Non-pigmented ciliary epithelial cell (primary cell): ENCODE measurements at regions not wholly inside any gene's neighbourhood (a gene's known extent, or its start where the extent isn't known, plus 50 kb on each side); places are given as distances from the start of the nearest gene placed in this dataset.
"Not testable (repeated sequence)": the region's sequence is repeated elsewhere in the genome, so short reads cannot be mapped to it uniquely, and the experiment has no call there.

ENCODE experiments used
- DNase-seq: peaks from one replicate; pipeline ENCODE4 v3.0.0-alpha.2; 2010; ENCODE audit warnings: low read depth

DNA sequence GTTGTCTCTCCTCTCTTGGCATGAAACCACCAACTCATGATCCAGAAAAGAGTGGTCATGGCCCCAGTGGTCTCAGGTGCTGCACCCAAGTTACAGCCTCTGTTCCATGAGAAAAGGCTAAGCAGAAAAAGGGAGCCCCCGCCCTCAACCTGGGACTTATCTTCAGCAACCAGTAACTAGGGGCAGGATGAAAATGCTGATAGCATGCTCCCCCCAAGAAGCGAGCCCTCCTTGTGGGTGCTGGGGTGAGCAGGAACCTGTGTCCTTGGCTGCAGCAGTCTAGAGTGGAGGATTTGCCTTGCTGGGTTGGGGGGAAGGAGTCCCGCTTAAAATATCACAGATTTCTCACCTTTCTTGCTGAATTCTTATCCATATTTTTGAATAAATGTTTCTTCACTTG, 490.0 kb downstream of the SUCLG1 start:
- DNase-seq = no peak

DNA sequence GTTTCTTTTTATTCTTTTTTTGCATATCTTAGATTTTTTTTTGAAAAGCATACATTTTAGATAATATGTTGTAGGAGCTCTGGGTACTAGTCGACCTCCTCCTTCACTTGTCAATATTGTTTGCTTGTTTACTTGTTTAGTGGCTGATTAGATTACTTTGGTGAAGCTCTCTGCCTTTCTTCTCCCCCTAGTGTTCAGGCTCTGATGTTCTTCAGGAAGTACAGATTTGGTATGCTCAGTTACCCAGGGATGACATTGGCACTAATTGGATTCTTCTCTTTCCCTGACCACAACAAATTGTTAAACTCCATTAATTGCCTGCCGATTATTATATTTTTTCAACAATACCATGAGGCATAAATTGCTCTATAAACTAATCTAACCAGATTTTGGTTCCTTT, 491.2 kb downstream of the SUCLG1 start:
- DNase-seq = no peak

DNA sequence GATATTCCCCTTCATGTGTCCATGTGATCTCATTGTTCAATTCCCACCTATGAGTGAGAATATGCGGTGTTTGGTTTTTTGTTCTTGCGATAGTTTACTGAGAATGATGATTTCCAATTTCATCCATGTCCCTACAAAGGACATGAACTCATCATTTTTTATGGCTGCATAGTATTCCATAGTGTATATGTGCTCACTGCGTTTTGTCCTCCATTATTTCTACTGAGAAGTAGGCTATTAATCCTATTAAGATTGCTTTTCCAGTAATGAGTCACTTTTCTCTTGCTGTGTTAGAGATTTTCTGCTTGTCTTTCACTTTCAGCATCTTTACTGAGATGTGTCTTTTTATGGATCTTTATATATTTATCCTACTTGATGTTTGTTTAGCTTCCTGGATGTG, 492.1 kb downstream of the SUCLG1 start:
- DNase-seq = not testable (repeated sequence)

DNA sequence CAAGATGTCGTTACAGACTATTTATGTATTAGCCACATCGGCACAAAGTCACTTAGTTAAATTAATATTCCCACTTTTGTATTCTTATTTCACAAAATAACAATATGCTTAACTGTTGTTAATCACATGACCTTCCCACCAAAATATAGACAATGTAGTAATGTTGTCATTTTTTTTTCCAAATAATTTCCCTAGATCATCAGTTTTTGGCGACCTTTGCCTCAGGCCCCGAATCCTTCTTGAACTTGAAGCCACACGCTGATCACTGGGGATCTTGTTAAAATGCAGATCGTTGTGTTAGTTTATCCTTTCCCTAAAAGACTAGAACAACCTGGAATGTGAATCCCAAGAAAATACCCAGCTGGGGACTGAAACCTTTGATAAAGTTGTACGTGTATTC, 497.6 kb downstream of the SUCLG1 start:
- no peak for DNase-seq

DNA sequence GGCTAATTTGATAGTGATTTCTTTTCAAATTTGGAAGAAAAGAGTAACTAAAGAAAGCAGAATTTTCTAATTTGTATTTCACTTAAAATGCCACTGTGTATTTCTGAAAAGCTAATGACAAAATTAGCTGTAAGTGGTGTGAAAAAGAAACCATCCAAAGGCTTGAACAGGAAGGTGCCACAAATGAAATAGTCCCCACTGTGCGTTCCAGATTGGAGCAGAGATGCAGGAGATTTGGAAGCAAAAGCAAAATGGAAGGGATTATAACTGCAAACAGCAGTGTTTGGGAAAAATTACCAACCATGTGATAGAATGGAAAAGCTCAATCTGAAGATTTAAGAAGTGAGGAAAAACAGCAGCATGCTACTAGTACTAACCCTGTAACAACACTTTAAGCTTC, 498.7 kb downstream of the SUCLG1 start:
- no peak for DNase-seq

DNA sequence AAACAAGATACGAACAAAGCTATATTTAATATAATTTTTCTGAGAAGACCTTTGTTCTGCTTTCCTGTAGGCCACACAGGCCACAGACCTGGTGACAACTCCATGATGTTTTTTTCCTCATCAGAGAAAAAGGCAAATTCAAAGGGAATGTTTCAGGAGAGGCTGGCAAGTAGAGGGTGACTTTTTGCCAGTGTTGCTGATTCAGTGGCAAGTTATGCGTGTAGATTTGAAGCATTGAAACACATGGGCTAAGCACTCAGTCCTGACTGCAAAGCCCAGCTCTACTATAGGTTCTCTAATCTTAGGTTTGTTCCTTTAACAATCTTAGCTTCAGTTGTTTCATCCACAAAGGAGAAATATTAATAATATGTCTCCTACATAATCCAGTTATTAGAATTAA, 499.8 kb downstream of the SUCLG1 start:
- no peak for DNase-seq

DNA sequence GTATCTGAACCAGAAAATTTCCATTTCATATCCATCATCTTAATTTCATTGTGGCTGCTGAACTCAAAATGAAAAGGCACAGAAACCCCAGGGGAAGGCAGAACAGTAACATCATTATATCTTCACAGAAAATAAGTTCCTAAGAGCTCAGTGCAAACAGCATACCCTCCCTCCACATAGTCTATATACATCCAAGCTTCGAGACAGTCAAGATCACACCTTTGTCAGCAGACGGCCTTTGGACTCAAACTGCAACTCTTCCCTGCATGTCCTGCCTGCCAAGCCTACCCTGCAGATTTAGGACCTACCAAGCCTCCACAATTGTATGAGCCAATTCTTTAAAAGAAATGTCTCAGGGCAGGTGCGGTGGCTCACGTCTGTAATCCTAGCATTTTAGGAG, 502.1 kb downstream of the SUCLG1 start:
- DNase-seq = no peak

DNA sequence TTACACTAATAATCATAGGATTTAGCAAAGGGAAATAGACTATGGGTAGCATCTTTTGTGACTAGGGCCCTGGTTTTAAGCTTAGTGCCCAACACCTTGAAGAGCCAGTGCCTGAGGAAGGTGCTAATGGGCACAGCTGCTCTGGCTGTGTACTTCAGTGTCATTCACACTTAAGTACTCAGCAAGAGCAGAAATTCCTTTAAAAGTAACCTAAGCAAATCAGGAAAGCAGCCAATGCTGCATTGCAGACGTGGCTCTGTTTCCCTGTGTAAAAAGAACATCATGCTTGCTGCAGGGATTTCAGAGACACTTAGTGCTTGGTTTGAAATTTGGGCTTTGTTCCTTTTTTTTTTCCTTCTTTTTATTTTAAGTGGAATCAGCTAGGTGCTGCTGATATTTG, 505.4 kb downstream of the SUCLG1 start:
- DNase-seq = no peak

DNA sequence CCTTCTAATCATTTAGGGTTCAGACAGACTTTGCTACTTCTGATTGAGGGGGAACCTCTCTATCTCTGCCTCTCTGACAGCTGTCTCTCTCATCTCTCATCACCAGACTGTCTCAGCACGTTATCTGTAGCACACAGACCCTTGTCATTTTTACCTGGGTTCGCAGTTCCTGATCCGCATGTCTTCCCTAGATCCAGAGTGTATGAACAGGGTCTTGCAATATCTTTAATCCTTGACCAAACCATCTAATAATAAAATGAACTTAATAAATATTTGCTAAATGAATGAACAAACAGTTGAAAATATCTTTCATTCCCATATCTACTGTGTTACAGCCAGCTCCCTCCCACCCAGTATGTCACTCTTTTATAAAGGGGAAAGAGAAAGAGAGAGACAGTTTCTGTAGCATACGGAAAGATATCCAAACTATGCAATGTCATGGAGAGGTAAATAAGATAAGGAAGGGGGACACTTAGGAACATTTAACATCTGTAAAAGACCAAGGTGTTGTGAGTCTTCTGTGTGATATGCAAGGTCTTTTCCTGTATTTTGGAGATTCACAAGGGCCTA, 507.6 kb downstream of the SUCLG1 start:
- no peak for DNase-seq

DNA sequence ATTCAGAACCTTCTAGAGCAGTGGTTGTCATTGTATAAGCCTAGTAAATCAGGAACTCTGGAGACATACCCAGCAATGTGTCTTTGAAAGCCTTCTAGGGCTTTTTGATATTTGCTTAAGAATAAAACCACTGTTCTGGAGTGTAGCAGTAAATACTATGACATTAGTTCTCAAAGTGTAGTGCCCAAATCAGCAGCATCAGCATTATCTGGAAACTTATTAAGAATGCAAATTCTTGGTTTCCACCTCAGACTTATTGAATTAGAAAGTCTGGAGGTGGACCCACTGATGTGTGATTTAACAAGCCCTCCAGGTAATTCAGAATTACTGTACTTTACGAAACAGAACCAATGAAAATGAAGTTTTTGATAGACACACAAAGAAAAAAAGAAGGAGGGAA, 509.7 kb downstream of the SUCLG1 start:
- no peak for DNase-seq

DNA sequence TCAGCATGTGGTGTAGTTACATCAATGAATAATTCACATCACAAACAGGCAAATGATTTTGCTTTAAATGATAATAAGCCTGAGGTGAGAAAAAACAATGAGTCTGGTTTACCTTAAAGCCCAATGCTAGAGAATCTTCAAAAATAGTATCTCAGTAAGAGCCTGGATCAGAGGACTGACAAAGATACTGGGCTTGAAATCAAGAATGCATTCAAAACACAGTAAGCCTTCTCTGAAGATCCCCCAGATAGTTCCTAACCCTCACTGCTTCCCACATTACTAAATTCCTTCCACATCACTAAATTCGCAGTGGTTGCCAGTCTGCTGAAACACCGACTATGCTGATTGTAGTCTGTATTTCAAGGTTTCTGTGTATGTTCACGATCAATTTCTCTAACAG, 514.9 kb downstream of the SUCLG1 start:
- no peak for DNase-seq

DNA sequence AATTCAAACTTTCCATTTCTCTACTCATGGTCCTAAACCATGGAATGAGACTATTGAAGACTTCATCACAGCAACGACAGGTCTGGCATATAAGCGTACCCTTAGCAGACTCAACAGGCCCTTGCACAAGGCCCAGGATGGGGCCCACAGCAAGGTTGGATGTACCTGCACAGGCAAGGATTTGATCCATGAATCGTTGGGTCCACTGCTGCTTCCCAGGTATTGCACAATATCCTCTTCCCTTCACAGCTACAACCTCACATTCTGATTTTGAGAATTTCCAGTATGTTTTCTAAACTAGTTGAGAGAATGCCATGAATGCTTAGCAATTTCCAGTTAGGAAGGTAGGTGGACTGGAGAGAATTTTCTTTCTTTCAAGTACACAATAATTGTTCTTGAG, 515.8 kb downstream of the SUCLG1 start:
- no peak for DNase-seq

DNA sequence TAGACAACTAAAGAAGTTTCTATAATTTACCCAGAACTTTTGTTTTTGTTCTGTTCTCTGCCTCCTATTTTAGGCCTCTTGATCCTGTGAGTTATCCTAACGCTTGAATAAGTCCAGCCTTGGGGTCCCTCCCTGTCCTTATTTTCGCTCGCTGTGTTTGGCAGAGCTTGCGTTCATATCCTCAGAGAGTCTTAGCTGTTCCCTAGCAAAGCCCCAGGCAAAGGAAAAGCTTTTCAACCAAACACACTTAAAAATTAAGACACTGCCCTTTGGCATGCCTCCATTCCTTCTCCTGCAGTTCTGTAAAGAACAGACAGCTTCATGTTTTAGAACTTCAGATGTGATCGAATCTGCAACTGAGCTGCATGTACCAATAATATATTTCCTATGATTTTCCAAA, 517.2 kb downstream of the SUCLG1 start:
- no peak for DNase-seq

DNA sequence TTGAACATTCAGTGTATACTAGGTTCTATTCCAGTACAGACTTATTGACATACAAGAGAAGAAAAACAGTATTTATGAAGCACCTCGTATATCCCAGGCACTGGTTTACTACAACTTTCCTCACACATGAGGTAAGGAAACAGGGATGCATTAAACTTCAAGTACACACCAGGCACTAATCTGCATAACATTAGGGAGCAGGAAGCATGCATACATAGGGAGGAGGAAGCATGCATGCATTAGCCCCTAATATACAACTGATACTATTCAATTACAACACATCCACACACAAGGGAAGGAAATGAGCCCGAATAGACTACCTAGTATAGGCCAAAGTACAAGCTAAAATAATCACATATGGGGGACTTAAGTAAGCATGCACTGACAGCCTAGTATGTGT, 525.3 kb downstream of the SUCLG1 start:
- DNase-seq = no peak

DNA sequence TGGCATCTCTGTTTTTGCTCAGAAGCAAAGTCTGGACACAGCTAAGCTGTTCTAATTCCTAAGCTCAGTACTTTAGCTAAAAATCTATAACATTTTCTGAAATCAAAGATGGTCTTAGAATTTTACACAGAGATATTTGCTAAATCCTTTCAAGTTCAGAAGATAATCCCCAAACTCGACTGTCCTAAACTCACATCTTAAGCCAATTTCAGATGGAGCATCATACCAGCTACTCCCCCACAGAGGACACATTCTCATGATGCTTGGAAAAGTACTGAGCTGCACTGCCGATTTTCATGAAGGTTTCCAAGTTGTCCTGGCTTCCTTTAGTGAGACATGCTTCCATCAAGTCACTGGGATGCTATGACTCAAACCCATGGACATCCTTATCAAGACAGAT, 535.5 kb downstream of the SUCLG1 start:
- DNase-seq = no peak

DNA sequence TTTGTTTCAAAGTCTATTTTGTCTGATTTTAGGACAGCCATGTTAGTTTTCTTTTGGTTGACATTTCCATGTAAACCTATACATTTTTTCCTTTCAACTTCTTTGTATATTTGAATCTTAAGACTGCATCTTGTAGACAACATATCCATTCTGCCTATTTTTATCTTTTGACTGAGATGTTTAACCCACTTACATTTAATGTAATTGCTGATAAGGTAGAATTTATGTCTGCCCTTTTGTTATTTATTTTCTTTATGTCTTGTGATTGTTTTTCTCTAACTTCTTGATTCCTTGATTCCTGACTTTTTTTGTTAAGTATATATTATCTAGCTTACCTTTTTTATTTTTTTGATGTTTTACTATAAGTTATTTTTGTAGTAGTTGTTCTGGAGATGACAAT, 542.5 kb downstream of the SUCLG1 start:
- no peak for DNase-seq

DNA sequence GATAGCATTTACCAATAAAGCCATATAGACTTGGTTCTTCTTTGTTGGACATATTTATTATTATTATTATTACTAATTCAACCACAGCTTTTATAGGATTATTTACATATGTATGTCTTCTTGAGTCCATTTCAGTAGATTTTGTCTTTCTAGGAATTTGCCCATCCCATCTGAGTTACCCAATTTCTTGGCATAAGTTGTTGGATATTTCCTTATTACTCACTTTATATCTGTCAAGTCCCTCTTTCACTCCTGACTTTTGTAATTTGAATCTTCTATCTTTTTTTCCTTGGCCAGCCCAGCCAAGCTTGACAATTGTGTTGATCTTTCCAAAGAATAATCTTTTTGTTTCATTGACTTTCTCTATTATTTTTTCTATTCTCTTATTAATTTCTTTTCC, 543.7 kb downstream of the SUCLG1 start:
- DNase-seq = no peak

DNA sequence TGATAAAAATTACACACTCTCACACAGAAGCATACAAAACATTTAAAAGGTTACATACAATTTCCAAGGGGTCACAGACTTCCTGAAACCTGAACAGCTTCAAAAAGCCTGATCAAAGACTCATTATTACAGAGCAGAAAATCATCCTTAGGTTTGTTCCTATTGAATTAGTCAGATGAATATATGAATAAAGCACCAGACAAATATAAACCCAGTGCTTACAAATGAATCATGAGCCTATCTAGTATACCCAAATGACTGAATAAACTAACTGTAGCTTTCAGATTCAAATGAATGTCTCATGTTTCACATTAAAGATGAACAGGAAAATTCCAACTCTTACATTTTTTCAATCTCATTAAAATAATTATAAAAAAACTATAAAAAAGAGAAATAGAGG, 550.3 kb downstream of the SUCLG1 start:
- no peak for DNase-seq

DNA sequence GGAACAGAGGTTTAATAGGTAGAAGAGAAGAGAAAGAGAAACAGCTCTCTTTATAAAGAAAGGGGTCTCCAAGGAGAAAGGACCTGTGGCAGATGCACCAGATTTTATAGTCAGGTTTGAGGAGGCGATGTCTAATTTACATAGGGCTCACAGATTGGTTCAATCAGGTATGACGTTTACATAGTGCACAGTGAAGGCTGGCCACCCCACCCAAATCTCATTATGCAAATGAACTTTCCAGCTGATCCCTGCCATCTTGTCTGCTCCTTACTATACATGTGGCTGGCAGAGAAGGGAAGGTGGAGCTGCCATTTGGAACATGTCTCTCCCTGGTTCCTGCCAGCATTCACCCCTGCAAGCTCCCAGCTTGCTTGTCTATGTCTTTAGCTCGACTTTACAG, 557.8 kb downstream of the SUCLG1 start:
- no peak for DNase-seq

DNA sequence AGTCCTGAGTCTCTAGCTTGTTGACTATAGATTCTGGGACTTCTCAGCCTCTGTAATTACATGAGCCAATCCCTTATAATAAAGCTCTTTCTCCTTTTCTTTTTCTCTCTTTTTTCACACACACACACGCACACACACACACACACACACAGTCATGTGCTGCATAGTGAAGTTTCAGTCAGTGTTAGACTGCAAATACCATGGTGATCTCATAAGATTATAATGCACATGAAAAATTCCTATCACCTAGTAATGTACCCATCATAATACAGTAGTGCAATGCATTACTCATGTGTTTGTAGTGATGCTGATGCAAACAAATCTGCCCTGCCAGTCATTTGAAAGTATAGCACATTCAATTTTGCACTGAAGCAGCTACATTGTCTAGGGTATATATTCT, 558.2 kb downstream of the SUCLG1 start:
- DNase-seq = no peak

DNA sequence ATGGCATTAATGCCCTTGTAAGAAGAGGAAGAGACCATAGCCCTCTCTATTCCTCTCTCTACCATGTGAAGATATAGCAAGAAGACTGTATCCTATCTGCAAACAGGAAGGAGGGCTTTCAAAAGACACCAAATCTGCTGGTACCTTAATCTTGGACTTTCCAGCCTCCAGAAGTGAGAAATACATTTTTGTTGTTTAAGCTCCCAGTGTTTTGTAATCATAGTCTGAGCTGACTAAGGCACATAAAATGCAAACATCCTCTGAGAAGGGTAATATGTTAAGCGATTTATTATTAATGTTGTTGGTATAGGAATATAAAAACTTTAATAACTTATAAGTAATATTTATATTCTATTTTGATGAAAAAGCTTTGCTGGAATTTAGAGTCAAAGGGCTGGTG, 559.8 kb downstream of the SUCLG1 start:
- DNase-seq = no peak

DNA sequence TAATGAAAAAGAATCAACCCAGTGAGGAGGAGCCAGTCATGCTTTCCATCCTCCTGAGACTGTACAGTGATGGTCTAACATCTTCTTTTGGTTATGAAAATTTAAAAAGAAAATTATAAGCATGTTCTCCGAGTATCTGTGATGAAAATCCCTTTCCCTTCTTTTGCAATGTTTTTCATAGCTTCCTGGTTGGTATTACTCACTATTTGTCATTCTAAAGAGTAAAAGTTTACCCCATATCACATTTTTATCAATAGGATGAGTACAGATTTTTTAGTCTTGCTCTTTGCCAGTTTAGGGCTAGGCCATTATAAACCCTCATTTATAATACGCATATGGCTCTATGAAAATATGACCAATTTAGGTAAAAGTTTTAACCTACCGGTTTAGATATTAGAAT, 564.1 kb downstream of the SUCLG1 start:
- no peak for DNase-seq

DNA sequence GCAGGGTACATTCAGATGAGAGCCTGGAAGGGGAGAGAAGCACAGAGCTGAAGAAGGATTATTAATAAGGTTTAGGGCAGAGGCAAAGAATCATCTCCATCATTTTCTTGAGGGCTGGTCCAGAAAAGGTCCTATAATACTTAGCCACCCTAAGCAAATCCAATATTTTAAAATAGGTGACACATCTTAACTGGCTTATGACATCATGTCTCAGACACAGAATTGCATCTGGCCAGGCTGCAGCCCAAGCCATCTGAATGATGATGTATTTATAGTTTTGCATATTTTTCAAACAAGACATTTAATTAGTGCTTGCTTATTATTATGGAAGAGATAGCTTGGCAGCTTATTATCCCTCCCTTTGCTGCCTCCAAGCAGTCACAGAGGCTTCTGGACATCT, 571.3 kb downstream of the SUCLG1 start:
- DNase-seq = no peak

DNA sequence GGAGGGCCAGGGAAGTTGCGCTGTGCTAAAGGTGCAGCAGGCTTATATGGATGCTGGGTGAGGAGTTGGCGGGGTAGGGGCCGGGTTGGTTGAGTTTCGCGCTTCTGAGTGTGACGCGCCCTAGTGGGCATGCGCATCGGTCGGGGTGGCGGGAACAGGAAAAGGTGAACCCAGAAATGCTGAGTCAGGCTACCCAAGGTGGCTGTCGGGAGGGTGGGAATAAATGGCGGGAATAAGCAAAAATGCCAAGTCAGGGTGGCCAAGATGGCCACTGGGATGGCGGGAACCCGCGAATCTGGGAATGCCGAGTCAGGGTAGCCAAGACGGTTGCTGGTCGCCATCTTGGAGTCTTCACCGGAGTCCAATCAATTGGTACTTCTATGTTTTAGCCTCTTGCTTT, 580.0 kb downstream of the SUCLG1 start:
- no peak for DNase-seq

DNA sequence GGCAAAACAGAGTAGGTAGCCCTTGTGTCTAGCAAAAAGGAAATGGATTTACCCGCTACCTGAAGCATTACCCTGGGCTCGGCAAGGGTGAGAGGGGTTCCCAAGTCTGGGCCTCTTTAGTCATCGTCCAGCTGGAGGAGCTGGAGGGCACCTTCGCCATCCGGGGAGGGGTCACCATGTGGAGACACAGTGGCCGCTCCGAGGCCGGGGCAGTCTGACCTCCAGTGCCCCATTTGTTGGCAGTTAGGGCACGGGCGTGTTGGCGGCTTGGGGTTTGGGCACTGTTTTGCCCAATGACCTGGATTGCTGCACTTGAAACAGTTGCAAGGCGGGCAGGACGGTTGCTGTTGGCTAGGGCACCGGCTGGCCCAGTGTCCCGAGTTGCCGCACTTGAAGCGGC, 581.8 kb downstream of the SUCLG1 start:
- DNase-seq = not testable (repeated sequence)
